ENCODE measurements at regions not wholly inside any gene's neighbourhood (a gene's known extent, or its start where the extent isn't known, plus 50 kb on each side); places are given as distances from the start of the nearest gene placed in this dataset.

DNA sequence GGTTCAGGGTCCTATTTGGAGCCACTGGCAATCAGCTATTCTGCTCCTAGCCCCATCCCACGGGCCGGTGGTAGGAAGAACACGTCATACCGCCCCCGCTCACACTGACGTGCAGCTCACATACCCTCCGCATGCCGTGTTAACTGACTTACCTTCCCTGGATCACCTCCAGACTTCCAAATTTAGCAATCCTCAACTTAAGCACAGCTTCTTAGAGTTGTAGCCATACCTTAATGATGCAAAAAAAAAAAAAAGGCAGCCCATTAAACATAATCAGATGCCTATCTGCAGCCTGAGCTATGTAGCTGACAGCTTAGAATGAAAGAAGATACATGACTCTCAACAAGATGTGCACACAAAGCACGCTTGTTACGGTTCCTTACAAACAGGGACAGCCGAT, 93.0 kb downstream of the IRX2 start:
- H3K9me2 ChIP-seq (ENCODE audit: insufficient read depth): no peaks in the 10 kb centered on the region
- no TSS peak for BruUV-seq (replicated peaks)
- ATAC-seq (no peak), DNase-seq (ENCODE audit: low read depth, low spot score) (no peak)
- ChIA-PET POLR2A (no interaction called here), RAD21 (ENCODE audit: low non-redundant PET in 1 of 2, low total read pairs in 2 of 2, uncharacterized antibody in 2 of 2, unreplicated experiment in 2 of 2) (no interaction called here), CTCF (no interaction called here)
- no peak overlapping the region for H2AFZ ChIP-seq (ENCODE audit: low read depth, low read length, poor library complexity, severe bottlenecking)
- H3K27ac ChIP-seq (ENCODE audit: low read depth, low read length): no peak overlapping the region
- H4K20me1 ChIP-seq (ENCODE audit: insufficient read depth): no peaks in the 10 kb centered on the region
- no peak overlapping the region for H3K4me3 ChIP-seq (replicated peaks in 1 of 2; ENCODE audit: low read depth in 1 of 2, low read length in 2 of 2)
- peaks cover 6 to 30% of the 10 kb centered on the region in 2 experiments; a peak in 2 of 4 replicates for H3K9me3 ChIP-seq (ENCODE audit: control insufficient read depth in 1 of 2, insufficient read depth in 1 of 2, low read depth in 1 of 2, low read length in 2 of 2)
- TF ChIP-seq CBX3 (IDR thresholded peaks at IDR 0.05; ENCODE audit: low read depth) (no peak), SIN3A (IDR thresholded peaks at IDR 0.05; ENCODE audit: low read depth) (no peak), SP1 (IDR thresholded peaks at IDR 0.05; ENCODE audit: low read depth) (no peak), POLR2A (IDR thresholded peaks at IDR 0.05; ENCODE audit: borderline replicate concordance, extremely low read depth, insufficient read depth, insufficient read length) (no peak), CEBPB (IDR thresholded peaks at IDR 0.05; ENCODE audit: low read depth) (no peak), EZH2 (IDR thresholded peaks at IDR 0.05) (no peak), ZNF274 (IDR thresholded peaks at IDR 0.05; ENCODE audit: low read depth, low read length) (no peak), EGR1 (IDR thresholded peaks at IDR 0.05; ENCODE audit: low read depth) (no peak), TCF7L2 (IDR thresholded peaks at IDR 0.05; ENCODE audit: borderline replicate concordance, extremely low read depth, insufficient read depth, insufficient read length) (no peak), JUND (IDR thresholded peaks at IDR 0.05) (no peak), SRF (IDR thresholded peaks at IDR 0.05; ENCODE audit: low read depth) (no peak), RAD21 (IDR thresholded peaks at IDR 0.05; ENCODE audit: low read depth) (no peak)
- TF ChIP-seq, protein P1, sequence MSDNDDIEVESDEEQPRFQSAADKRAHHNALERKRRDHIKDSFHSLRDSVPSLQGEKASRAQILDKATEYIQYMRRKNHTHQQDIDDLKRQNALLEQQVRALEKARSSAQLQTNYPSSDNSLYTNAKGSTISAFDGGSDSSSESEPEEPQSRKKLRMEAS (IDR thresholded peaks at IDR 0.05): no peak
- TF ChIP-seq, protein P2, sequence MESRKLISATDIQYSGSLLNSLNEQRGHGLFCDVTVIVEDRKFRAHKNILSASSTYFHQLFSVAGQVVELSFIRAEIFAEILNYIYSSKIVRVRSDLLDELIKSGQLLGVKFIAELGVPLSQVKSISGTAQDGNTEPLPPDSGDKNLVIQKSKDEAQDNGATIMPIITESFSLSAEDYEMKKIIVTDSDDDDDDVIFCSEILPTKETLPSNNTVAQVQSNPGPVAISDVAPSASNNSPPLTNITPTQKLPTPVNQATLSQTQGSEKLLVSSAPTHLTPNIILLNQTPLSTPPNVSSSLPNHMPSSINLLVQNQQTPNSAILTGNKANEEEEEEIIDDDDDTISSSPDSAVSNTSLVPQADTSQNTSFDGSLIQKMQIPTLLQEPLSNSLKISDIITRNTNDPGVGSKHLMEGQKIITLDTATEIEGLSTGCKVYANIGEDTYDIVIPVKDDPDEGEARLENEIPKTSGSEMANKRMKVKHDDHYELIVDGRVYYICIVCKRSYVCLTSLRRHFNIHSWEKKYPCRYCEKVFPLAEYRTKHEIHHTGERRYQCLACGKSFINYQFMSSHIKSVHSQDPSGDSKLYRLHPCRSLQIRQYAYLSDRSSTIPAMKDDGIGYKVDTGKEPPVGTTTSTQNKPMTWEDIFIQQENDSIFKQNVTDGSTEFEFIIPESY (IDR thresholded peaks at IDR 0.05; ENCODE audit: extremely low read depth, insufficient replicate concordance, low read length): no peak
- TF ChIP-seq, protein P3, sequence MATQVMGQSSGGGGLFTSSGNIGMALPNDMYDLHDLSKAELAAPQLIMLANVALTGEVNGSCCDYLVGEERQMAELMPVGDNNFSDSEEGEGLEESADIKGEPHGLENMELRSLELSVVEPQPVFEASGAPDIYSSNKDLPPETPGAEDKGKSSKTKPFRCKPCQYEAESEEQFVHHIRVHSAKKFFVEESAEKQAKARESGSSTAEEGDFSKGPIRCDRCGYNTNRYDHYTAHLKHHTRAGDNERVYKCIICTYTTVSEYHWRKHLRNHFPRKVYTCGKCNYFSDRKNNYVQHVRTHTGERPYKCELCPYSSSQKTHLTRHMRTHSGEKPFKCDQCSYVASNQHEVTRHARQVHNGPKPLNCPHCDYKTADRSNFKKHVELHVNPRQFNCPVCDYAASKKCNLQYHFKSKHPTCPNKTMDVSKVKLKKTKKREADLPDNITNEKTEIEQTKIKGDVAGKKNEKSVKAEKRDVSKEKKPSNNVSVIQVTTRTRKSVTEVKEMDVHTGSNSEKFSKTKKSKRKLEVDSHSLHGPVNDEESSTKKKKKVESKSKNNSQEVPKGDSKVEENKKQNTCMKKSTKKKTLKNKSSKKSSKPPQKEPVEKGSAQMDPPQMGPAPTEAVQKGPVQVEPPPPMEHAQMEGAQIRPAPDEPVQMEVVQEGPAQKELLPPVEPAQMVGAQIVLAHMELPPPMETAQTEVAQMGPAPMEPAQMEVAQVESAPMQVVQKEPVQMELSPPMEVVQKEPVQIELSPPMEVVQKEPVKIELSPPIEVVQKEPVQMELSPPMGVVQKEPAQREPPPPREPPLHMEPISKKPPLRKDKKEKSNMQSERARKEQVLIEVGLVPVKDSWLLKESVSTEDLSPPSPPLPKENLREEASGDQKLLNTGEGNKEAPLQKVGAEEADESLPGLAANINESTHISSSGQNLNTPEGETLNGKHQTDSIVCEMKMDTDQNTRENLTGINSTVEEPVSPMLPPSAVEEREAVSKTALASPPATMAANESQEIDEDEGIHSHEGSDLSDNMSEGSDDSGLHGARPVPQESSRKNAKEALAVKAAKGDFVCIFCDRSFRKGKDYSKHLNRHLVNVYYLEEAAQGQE (IDR thresholded peaks at IDR 0.05; ENCODE audit: low read depth): no peak
- no peaks in the 10 kb centered on the region for H3K36me3 ChIP-seq (ENCODE audit: control insufficient read depth in 1 of 2, insufficient read depth in 2 of 2, low read length in 2 of 2)
- H3K4me1 ChIP-seq (ENCODE audit: control insufficient read depth in 1 of 2, insufficient read depth in 2 of 2, low read length in 2 of 2): no peaks in the 10 kb centered on the region
- no peaks in the 10 kb centered on the region for H3K79me2 ChIP-seq (ENCODE audit: insufficient read depth, low read length)
- intact Hi-C loops (cut with micrococcal nuclease): no loop called here
- no peaks in the 10 kb centered on the region for H3K27me3 ChIP-seq (ENCODE audit: insufficient read depth, low read length)
- H3K9ac ChIP-seq (ENCODE audit: low read length): no peak overlapping the region
- no peak overlapping the region for H3K4me2 ChIP-seq (ENCODE audit: low read length)

Data from HCT116 (cell line).